GM18868 (cell line): ENCODE measurements at regions not wholly inside any gene's neighbourhood (a gene's known extent, or its start where the extent isn't known, plus 50 kb on each side); places are given as distances from the start of the nearest gene placed in this dataset.
A peak's percentile ranks its signal among the peaks of the same experiment; 100 is the strongest.

Experiments
- ATAC-seq: cut with Tn5 transposase; IDR thresholded peaks from one replicate; pipeline ENCODE4 v1.9.1; 2021; ENCODE audit warnings: mild to moderate bottlenecking, moderate library complexity; ENCODE audit not compliant: unreplicated experiment

DNA sequence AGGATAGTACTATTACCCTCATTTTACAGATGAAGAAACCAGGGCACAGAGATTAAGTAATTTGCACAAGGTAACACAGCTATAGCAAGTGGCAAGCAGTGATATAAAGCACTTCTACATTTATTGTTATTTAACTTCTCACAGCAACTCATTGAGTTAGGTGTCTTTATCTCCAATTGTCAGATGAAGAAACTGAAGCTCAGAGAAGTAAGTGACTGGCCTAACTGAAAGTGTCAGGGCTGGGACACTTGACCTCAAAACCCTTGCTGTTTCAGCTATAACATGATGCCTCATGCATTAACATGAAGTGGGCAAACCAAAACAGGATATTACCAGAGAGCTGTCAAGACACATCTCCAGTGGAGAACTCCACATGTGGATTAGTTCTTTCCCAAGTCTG lies 65.8 kb upstream of the LEKR1 start:
- ATAC-seq = peak; percentile 69

GRCh38 chr3:156761007-156761406 lies 65.1 kb upstream of the LEKR1 start:
- peak; percentile 11 for ATAC-seq

GRCh38 chr3:156761713-156762451 lies 64.3 kb upstream of the LEKR1 start:
- ATAC-seq = no peak

GRCh38 chr3:156762631-156763185 lies 63.4 kb upstream of the LEKR1 start:
- no peak for ATAC-seq

GRCh38 chr3:156763386-156763785 lies 62.8 kb upstream of the LEKR1 start:
- no peak for ATAC-seq

DNA sequence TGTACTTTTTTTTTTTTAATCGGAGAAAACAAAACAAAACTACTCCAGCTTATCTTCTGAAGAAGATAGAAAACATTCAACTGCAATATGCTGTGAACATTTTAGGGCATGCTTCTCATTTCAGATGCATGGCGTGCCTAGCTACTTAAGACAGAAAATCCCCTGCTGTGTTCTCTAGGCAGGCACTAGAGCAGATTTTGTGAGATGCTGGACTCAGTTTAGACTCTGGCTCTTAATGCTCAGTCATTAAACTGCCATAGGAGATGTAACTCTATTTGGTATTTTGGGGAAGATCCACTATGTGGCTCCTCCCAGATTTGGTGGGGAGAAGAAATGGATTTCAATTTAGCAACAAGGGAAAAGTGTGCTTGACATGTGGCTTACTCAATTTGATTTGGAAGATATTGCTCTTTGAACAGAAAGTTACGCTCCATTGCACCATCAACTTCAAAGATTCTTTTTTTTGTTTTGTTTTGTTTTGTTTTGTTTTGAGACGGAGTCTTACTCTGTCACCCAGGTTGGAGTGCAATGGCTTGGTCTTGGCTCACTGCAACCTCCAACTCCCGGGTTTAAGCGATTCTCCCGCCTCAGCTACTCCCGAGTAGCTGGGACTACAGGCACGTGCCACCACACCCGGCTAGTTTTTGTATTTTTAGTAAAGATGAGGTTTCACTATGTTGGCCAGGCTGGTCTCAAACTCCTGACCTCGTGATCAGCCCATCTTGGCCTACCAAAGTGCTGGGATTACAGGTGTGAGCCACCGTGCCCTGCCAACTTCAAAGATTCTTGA lies 62.0 kb upstream of the LEKR1 start:
- no peak for ATAC-seq

- ATAC-seq = no peak
Measured at GRCh38 chr3:156764751-156765150, 61.4 kb upstream of the LEKR1 start.

- no peak for ATAC-seq
Measured at GRCh38 chr3:156768390-156768789, 57.8 kb upstream of the LEKR1 start.

- no peak for ATAC-seq
Measured at GRCh38 chr3:156769721-156770654, 56.2 kb upstream of the LEKR1 start.

DNA sequence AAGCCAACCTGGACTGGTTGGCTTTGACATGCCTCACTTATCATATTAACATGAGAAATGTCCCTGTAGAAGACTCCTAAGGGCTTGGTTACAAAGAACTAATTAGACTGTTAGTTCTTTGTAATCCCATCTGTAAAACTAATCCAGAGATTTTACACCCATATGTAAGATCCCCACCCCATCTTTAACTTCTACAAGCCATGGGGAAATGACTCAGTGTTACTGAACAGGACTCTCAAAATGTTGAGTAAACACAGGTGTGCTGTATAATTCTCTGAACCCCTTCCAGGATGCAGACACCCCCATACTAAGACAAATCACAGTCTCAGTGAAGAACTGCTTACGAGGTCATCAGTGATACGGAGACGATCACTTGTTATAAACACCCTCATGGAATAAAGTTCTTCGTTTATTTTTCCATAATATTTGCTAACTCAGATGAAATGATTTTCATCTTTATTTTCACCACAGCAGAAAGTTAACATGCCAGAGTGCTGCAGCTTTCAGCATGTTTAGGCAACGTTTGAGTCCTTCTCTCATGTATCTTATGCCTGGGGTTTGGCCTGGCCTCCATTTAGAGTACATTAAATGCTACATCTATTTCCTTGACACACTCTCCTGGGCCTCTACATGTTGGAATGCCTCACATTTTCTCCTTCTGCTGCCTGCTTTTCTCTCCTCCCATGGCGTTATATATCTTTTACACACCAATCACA lies 55.3 kb upstream of the LEKR1 start:
- ATAC-seq = no peak

GRCh38 chr3:156772588-156773206 lies 53.5 kb upstream of the LEKR1 start:
- no peak for ATAC-seq

GRCh38 chr3:156776031-156776430 lies 50.1 kb upstream of the LEKR1 start:
- no peak for ATAC-seq
